BJ (cell line): ENCODE measurements at regions not wholly inside any gene's neighbourhood (a gene's known extent, or its start where the extent isn't known, plus 50 kb on each side); places are given as distances from the start of the nearest gene placed in this dataset.
"Not testable (repeated sequence)": the region's sequence is repeated elsewhere in the genome, so short reads cannot be mapped to it uniquely, and the experiment has no call there.

Experiments
- CTCF ChIA-PET: fragments of 350-600 bp; formaldehyde crosslinking; extraction: SDS; loops from one replicate; lab custom pipeline; 2021; ENCODE audit warnings: antibody characterized with exemption, inconsistent platforms; lab: Yijun Ruan, JAX
- POLR2A ChIA-PET: fragments of 300-600 bp; sonication (Branson Sonifier 250); formaldehyde crosslinking; extraction: SDS; loops from one replicate; lab custom pipeline; 2021; ENCODE audit warnings: antibody characterized with exemption; lab: Charles Lee
- DNase-seq: peaks from one replicate; pipeline ENCODE4 v3.0.0-alpha.2; 2011; ENCODE audit warnings: low read depth
- H3K27me3 ChIP-seq: 2 replicates; pipeline ENCODE4 v1.6.0; 2011; ENCODE audit warnings: low read length; ENCODE audit not compliant: control insufficient read depth, insufficient read depth
- H3K36me3 ChIP-seq: 2 replicates; pipeline ENCODE4 v1.5.1; 2011; ENCODE audit warnings: low read length; ENCODE audit not compliant: control insufficient read depth, insufficient read depth
- H3K4me3 ChIP-seq: 2 replicates; pipeline ENCODE4 v1.5.1; 2011; ENCODE audit warnings: low read depth, mild to moderate bottlenecking, control low read depth, low read length
- CTCF ChIP-seq: IDR thresholded peaks from 2 replicates; pipeline ENCODE4 v1.5.1; 2011; ENCODE audit warnings: low read depth, mild to moderate bottlenecking, control low read depth, inconsistent platforms, low read length, moderate library complexity; ENCODE audit not compliant: insufficient read depth

DNA sequence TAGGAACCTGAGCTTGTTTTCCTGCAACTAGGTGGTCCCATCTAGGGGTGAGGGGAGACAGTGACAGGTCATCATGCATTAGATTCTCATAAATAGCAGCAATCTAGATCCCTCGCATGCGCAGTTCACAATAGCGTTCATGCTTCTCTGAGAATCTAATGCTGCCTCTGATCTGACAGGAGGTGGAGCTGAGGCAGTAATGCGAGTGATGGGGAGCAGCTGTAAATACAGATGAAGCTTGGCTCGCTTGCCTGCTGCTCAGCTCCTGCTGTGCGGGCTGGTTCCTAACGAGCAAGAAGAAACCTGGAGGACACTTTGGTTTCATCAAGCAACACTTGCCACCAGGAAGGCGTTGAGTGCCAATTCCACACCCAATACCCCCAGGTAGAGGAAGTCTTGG, 95.1 kb upstream of the OLIG2 start:
- TF ChIP-seq CTCF = no peak
- Histone ChIP-seq H3K4me3 (no peak overlapping the region), H3K27me3 (no peaks in the 10 kb centered on the region), H3K36me3 (no peaks in the 10 kb centered on the region)
- ChIA-PET POLR2A (no interaction called here), CTCF (interaction anchor here (1.3 to 1.6 kb wide), 2 partner anchors 11 to 267 kb away, joined by 4 to 5 read pairs; no protein-coding TSS in a partner anchor)
- no peak for DNase-seq

DNA sequence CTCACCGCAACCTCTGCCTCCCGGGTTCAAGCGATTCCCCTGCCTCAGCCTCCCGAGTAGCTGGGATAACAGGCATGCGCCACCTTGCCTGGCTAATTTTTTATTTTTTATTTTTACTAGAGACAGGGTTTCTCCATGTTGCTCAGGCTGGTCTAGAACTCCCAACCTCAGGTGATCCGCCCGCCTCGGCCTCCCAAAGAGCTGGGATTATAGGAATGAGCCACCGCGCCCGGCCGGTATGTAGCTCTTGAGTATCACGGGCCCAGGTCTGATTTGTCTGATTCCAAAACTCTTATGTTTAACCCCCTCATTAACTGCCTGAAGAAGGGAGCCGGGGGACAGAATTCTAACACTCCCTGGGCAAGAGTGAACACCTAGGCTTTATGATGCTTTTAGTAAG, 91.7 kb upstream of the OLIG2 start:
- CTCF ChIA-PET = interaction anchor here (2.0 kb wide), 1 partner anchor 10 kb away, joined by 6 read pairs; no protein-coding TSS in a partner anchor
- POLR2A ChIA-PET, H3K27me3 ChIP-seq: not testable (repeated sequence)

DNA sequence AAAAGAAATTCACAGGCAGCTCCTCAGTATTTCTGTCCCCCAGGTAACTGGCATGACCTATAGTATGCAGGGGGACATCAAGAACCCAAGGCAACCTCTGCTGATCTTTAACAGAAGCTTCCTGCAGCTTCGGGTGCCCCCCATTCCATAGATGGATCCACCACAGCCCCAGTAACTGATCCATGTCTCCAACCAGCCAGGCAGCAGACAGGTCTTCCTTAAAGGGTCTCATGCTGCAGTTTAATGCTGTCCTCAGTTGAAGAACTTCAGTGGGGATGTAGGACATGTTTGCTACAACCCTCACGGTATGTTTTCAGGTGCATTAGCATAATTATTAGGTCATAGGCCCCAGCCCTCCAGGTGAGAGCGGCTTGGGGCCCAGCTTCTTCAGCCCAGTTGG, 90.9 kb upstream of the OLIG2 start:
- no peak for DNase-seq
- Histone ChIP-seq H3K36me3 (no peaks in the 10 kb centered on the region), H3K4me3 (no peak overlapping the region), H3K27me3 (no peaks in the 10 kb centered on the region)
- ChIA-PET POLR2A (no interaction called here), CTCF (interaction anchor here (2.0 kb wide), 1 partner anchor 9 kb away, joined by 6 read pairs; no protein-coding TSS in a partner anchor)
- no peak for TF ChIP-seq CTCF

More for the DNA sequence above, 91.7 kb upstream of the OLIG2 start:
- not testable (repeated sequence) for H3K36me3 ChIP-seq, DNase-seq, H3K4me3 ChIP-seq

GRCh38 chr21:32940079-32941014, 85.4 kb upstream of the OLIG2 start:
- POLR2A ChIA-PET = no interaction called here
- CTCF ChIA-PET = interaction anchor here (0.5 to 2.8 kb wide), 45 partner anchors 9 to 505 kb away, joined by 3 to 21 read pairs (median 3); no protein-coding TSS in a partner anchor
- peak; percentile 82 for TF ChIP-seq CTCF
- Histone ChIP-seq H3K36me3 (no peaks in the 10 kb centered on the region), H3K4me3 (no peak overlapping the region), H3K27me3 (no peaks in the 10 kb centered on the region)
- no peak for DNase-seq

DNA sequence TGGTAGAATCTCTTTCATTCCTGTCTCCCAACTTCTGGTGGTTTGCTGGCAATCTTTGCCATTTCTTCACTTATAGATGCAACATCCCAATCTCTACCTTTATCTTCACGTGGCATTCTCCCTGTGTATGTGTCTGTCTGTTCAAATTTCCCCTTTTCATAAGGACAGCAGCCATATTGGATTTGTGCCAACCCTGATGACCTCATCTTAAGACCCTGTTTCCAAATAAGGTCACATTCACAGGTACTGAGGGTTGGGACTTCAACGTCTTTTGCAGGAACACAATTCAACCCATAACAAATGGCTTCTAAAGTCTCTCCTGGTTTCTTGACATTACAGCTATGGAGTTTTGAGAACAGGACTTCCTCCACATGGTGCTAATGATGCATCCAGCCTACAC, 84.5 kb upstream of the OLIG2 start:
- ChIA-PET POLR2A (no interaction called here), CTCF (interaction anchor here (0.6 to 2.8 kb wide), 20 partner anchors 10 to 504 kb away, joined by 3 to 21 read pairs (median 4); no protein-coding TSS in a partner anchor)
- Histone ChIP-seq H3K4me3 (no peak overlapping the region), H3K27me3 (no peaks in the 10 kb centered on the region), H3K36me3 (no peaks in the 10 kb centered on the region)
- no peak for TF ChIP-seq CTCF
- no peak for DNase-seq
